H9 (cell line): ENCODE measurements at regions not wholly inside any gene's neighbourhood (a gene's known extent, or its start where the extent isn't known, plus 50 kb on each side); places are given as distances from the start of the nearest gene placed in this dataset.

Experiments
- DNase-seq: peaks from one replicate; pipeline ENCODE4 v3.0.0-alpha.2; 2017
- H2AFZ ChIP-seq: one replicate; pipeline ENCODE4 v1.6.1; 2013; ENCODE audit warnings: mild to moderate bottlenecking, low read length, control low read depth, moderate library complexity
- H2AK5ac ChIP-seq: 2 replicates; pipeline ENCODE4 v1.6.1; 2013; ENCODE audit warnings: low read length, control low read depth, mixed read lengths; ENCODE audit not compliant: insufficient read length
- H2BK120ac ChIP-seq: one replicate; pipeline ENCODE4 v1.6.1; 2013; ENCODE audit warnings: low read depth, mild to moderate bottlenecking, low read length, control low read depth, inconsistent platforms; ENCODE audit not compliant: poor library complexity, severe bottlenecking
- H2BK12ac ChIP-seq: 2 replicates; pipeline ENCODE4 v1.6.1; 2013; ENCODE audit warnings: low read length, control low read depth, mixed read lengths, low read depth; ENCODE audit not compliant: insufficient read length
- H2BK15ac ChIP-seq: 2 replicates; pipeline ENCODE4 v1.6.1; 2013; ENCODE audit warnings: low read depth, low read length, control low read depth
- H2BK20ac ChIP-seq: one replicate; pipeline ENCODE4 v1.6.1; 2013; ENCODE audit warnings: low read depth, mild to moderate bottlenecking, low read length, control low read depth, inconsistent platforms; ENCODE audit not compliant: poor library complexity, severe bottlenecking
- H2BK5ac ChIP-seq: 2 replicates; pipeline ENCODE4 v1.6.1; 2013; ENCODE audit warnings: low read length, control low read depth, mixed read lengths; ENCODE audit not compliant: insufficient read length
- H3K14ac ChIP-seq: 2 replicates; pipeline ENCODE4 v1.6.1; 2013; ENCODE audit warnings: low read length, control low read depth; ENCODE audit not compliant: insufficient read depth
- H3K18ac ChIP-seq: 2 replicates; pipeline ENCODE4 v1.6.1; 2013; ENCODE audit warnings: low read depth, mild to moderate bottlenecking, mixed read lengths, low read length, control low read depth; ENCODE audit not compliant: insufficient read length
- H3K23ac ChIP-seq: 2 replicates; pipeline ENCODE4 v1.6.1; 2013; ENCODE audit warnings: low read length, control low read depth, mixed read lengths, low read depth; ENCODE audit not compliant: insufficient read length
- H3K23me2 ChIP-seq: 2 replicates; pipeline ENCODE4 v1.6.1; 2013; ENCODE audit warnings: low read depth, mild to moderate bottlenecking, mixed read lengths, low read length, control low read depth; ENCODE audit not compliant: insufficient read length, poor library complexity, severe bottlenecking
- H3K27ac ChIP-seq: 2 replicates; pipeline ENCODE4 v1.5.1; 2013; ENCODE audit warnings: low read length, control low read depth, mixed read lengths, low read depth; ENCODE audit not compliant: insufficient read length
- H3K27me3 ChIP-seq: 2 replicates; pipeline ENCODE4 v1.6.1; 2013; ENCODE audit warnings: low read length, control low read depth, inconsistent platforms; ENCODE audit not compliant: insufficient read depth
- H3K4ac ChIP-seq: 2 replicates; pipeline ENCODE4 v1.6.1; 2013; ENCODE audit warnings: low read depth, mild to moderate bottlenecking, control low read depth, inconsistent platforms, low read length, moderate library complexity
- H3K4me1 ChIP-seq: 2 replicates; pipeline ENCODE4 v1.6.1; 2013; ENCODE audit warnings: low read length, control low read depth, inconsistent platforms; ENCODE audit not compliant: insufficient read depth
- H3K4me2 ChIP-seq: 2 replicates; pipeline ENCODE4 v1.6.1; 2013; ENCODE audit warnings: low read length, control low read depth, mixed read lengths; ENCODE audit not compliant: insufficient read length, insufficient read depth
- H3K56ac ChIP-seq: 2 replicates; pipeline ENCODE4 v1.6.1; 2013; ENCODE audit warnings: low read depth, mild to moderate bottlenecking, mixed read lengths, low read length, control low read depth; ENCODE audit not compliant: insufficient read length
- H3K79me1 ChIP-seq: 2 replicates; pipeline ENCODE4 v1.6.1; 2013; ENCODE audit warnings: low read depth, mild to moderate bottlenecking, moderate library complexity, low read length, control low read depth, inconsistent platforms; ENCODE audit not compliant: insufficient read depth, poor library complexity, severe bottlenecking
- H3K79me2 ChIP-seq: 2 replicates; pipeline ENCODE4 v1.6.1; 2013; ENCODE audit warnings: low read length, control low read depth, inconsistent platforms; ENCODE audit not compliant: insufficient read depth
- H3K9ac ChIP-seq: 2 replicates; pipeline ENCODE4 v1.6.1; 2013; ENCODE audit warnings: low read length, control low read depth, mixed read lengths; ENCODE audit not compliant: insufficient read length; ENCODE audit errors: extremely low read depth
- H3K9me3 ChIP-seq: one replicate; pipeline ENCODE4 v1.6.1; 2013; ENCODE audit warnings: low read depth, low read length, inconsistent platforms; ENCODE audit not compliant: control insufficient read depth
- H3T11ph ChIP-seq: one replicate; pipeline ENCODE4 v1.6.1; 2013; ENCODE audit warnings: mild to moderate bottlenecking, low read length, control low read depth, inconsistent platforms
- H4K20me1 ChIP-seq: one replicate; pipeline ENCODE4 v1.6.1; 2013; ENCODE audit not compliant: control insufficient read depth, insufficient read length, insufficient read depth
- H4K5ac ChIP-seq: 2 replicates; pipeline ENCODE4 v1.6.1; 2013; ENCODE audit warnings: low read depth, mild to moderate bottlenecking, mixed read lengths, low read length, control low read depth; ENCODE audit not compliant: insufficient read length
- H4K8ac ChIP-seq: replicated peaks from 2 replicates; pipeline ENCODE4 v1.6.1; 2013; ENCODE audit warnings: low read length, control low read depth, mixed read lengths, low read depth; ENCODE audit not compliant: insufficient read length
- H4K91ac ChIP-seq: 2 replicates; pipeline ENCODE4 v1.6.1; 2013; ENCODE audit warnings: low read depth, mild to moderate bottlenecking, moderate library complexity, mixed read lengths, low read length, control low read depth; ENCODE audit not compliant: insufficient read length
- H3K27ac Mint-ChIP-seq, 3 experiments: 2 replicates in 2 of 3; 3 replicates in 1 of 3; pipeline ENCODE4 v1.8.0; 2020 to 2021; ENCODE audit warnings: mixed read lengths in 3 of 3, mild to moderate bottlenecking in 1 of 3, moderate library complexity in 1 of 3
- H3K27me3 Mint-ChIP-seq: 2 replicates; pipeline ENCODE4 v1.8.0; 2021; ENCODE audit warnings: low read depth, mild to moderate bottlenecking, moderate library complexity, mixed read lengths
- H3K36me3 Mint-ChIP-seq, 3 experiments: 2 replicates in 2 of 3; 3 replicates in 1 of 3; pipeline ENCODE4 v1.8.0; 2020 to 2021; ENCODE audit warnings: low read depth in 3 of 3, mixed read lengths in 3 of 3; ENCODE audit not compliant: insufficient read depth in 1 of 3
- H3K4me1 Mint-ChIP-seq, 2 experiments: 2 replicates each; pipeline ENCODE4 v1.8.0; 2020; ENCODE audit warnings: mixed read lengths in 2 of 2
- H3K4me3 Mint-ChIP-seq, 2 experiments: 2 replicates in 1 of 2; 3 replicates in 1 of 2; pipeline ENCODE4 v1.8.0; 2020 to 2021; ENCODE audit warnings: mild to moderate bottlenecking in 2 of 2, mixed read lengths in 2 of 2, moderate library complexity in 1 of 2
- H3K9me3 Mint-ChIP-seq, 2 experiments: 2 replicates in 1 of 2; 3 replicates in 1 of 2; pipeline ENCODE4 v1.8.0; 2020; ENCODE audit warnings: mild to moderate bottlenecking in 2 of 2, mixed read lengths in 2 of 2, moderate library complexity in 1 of 2
- WGBS: extraction: QIAGEN DNeasy Blood & Tissue Kit; methylation state at CpG from one replicate; pipeline ENCODE4 v1.1.7; 2013; ENCODE audit warnings: missing lambda C conversion rate, low lambda C conversion rate, mixed read lengths; ENCODE audit not compliant: insufficient read length; ENCODE audit errors: extremely low coverage; 5-methylcytosine and 5-hydroxymethylcytosine counted together
- TF ChIP-seq, protein P1 (sequence below): fragments of 200-600 bp; sonication (generic); conservative IDR thresholded peaks from 3 replicates; pipeline ENCODE4 v1.8.0; 2021; ENCODE audit warnings: antibody characterized with exemption, mild to moderate bottlenecking

DNA sequence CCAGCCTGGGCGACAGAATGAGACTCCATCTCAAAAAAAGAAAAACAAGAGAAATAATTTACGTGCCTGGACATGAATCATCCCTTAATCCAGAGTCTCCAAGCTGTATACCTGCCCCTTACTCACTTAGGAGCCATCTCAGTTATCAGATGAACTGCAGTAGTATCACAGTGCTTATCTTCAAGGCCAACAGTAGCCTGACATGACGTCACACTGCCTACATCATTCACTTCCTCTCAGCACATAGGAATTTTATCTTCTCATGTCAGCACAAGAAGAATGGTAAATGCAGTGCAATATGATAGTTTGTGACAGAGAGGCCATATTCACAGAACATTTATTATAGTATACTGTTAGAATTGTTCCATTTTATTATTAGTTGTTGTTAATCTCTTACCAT is 216.6 kb downstream of the SS18 start:
- no peaks in the 10 kb centered on the region for H3K79me2 ChIP-seq
- H3K4me2 ChIP-seq, result no peak overlapping the region
- no peak overlapping the region for H3K27ac ChIP-seq
- no peak overlapping the region for H3K4ac ChIP-seq
- Mint-ChIP-seq H3K4me3 (no peak overlapping the region), H3K36me3 (peaks cover 0 to 4% (median 4%) of the 10 kb centered on the region in 3 experiments; a peak in 5 of 7 replicates), H3K9me3 (peaks cover 0 to 4% of the 10 kb centered on the region in 2 experiments; a peak in 3 of 5 replicates), H3K4me1 (peaks cover 13 to 19% of the 10 kb centered on the region in 2 experiments), H3K27ac (no peak overlapping the region), H3K27me3 (no peaks in the 10 kb centered on the region)
- H2AFZ ChIP-seq, result no peak overlapping the region
- no peak overlapping the region for H3K18ac ChIP-seq
- no peaks in the 10 kb centered on the region for H3K23me2 ChIP-seq
- TF ChIP-seq, protein P1, sequence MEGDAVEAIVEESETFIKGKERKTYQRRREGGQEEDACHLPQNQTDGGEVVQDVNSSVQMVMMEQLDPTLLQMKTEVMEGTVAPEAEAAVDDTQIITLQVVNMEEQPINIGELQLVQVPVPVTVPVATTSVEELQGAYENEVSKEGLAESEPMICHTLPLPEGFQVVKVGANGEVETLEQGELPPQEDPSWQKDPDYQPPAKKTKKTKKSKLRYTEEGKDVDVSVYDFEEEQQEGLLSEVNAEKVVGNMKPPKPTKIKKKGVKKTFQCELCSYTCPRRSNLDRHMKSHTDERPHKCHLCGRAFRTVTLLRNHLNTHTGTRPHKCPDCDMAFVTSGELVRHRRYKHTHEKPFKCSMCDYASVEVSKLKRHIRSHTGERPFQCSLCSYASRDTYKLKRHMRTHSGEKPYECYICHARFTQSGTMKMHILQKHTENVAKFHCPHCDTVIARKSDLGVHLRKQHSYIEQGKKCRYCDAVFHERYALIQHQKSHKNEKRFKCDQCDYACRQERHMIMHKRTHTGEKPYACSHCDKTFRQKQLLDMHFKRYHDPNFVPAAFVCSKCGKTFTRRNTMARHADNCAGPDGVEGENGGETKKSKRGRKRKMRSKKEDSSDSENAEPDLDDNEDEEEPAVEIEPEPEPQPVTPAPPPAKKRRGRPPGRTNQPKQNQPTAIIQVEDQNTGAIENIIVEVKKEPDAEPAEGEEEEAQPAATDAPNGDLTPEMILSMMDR, result no peak
- no peaks in the 10 kb centered on the region for H3K9me3 ChIP-seq
- H3K79me1 ChIP-seq, result no peaks in the 10 kb centered on the region
- H2BK12ac ChIP-seq, result no peak overlapping the region
- H2BK20ac ChIP-seq, result no peak overlapping the region
- no peak overlapping the region for H2BK5ac ChIP-seq
- no peak for DNase-seq
- no peak overlapping the region for H3K9ac ChIP-seq
- H4K20me1 ChIP-seq, result no peaks in the 10 kb centered on the region
- H2AK5ac ChIP-seq, result no peak overlapping the region
- H2BK15ac ChIP-seq, result no peak overlapping the region
- no peak overlapping the region for H3T11ph ChIP-seq
- H4K5ac ChIP-seq, result no peak overlapping the region
- H3K27me3 ChIP-seq, result no peaks in the 10 kb centered on the region
- H2BK120ac ChIP-seq, result no peak overlapping the region
- no peaks in the 10 kb centered on the region for H3K4me1 ChIP-seq
- WGBS, result no CpG with 5 or more reads among the region's 3 CpGs
- H4K8ac ChIP-seq, result no peak overlapping the region
- H4K91ac ChIP-seq, result no peak overlapping the region
- no peak overlapping the region for H3K14ac ChIP-seq
- no peak overlapping the region for H3K23ac ChIP-seq
- no peak overlapping the region for H3K56ac ChIP-seq
